Posterior vena cava (tissue), 2 donors: ENCODE measurements at regions not wholly inside any gene's neighbourhood (a gene's known extent, or its start where the extent isn't known, plus 50 kb on each side); places are given as distances from the start of the nearest gene placed in this dataset.
A peak's percentile ranks its signal among the peaks of the same experiment; 100 is the strongest.

Experiments used
- DNase-seq: peaks from one replicate; pipeline ENCODE4 v3.0.0-alpha.2; 2020; ENCODE audit warnings: low spot score
- intact Hi-C, 2 donors: fragments of 100-400 bp; cut with DNase I; formaldehyde crosslinking; loops; one replicate each; pipeline versions ENCODE4 v1.14.1 to v1.14.2; 2022 to 2023
- donor health status: DM: yes; HTN: yes; CAD: no.
- donor health status: DM: yes; HTN: yes; CAD: no.

DNA sequence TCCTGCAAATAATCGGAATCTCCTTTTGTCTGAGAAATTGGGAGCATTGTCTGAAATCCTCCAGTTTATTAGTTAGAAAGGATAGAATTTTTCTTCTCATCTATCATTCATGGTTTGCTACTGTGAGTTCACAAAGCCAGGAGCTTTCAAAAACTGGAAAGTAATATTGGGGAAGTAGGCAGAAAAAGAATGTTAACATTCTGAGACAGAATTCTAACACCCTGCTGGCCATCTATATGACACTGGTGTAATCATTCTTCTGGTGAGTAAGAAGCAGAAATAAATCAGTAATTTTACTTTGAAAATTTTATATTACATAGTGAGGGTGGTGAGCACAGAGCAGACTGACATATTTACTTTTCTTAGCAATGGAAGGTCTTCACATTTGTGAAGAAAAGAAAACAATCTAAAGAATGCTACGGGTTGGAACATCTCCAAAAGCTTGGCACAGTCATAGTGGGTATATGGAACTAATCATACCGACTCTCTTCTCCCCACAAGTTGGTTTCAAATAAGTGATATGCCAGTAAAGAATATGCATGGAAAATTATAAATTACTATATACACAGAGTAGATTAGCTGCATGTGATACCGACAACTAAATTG is 344.9 kb downstream of the LPIN1 start:
- intact Hi-C loops: no loop called here
- DNase-seq: no peak

DNA sequence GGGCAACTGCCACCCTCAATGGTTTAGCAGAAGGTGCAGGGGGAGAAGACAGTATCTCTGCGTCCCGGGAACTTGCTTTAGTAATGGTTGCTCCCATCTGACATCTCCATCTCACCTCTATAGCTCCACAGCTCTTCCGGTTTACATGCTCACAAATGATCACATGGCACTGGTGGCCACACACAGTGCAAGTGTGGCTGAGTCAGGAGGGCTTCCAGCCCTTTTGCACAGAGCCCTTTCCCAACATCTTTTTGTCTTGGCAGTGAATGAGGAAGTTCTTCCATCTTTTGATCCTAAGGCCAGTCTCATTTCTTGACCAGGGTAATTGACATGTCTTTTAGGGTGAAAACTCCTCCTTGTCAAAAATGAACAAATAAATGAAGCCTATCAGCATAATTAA is 347.7 kb downstream of the LPIN1 start:
- intact Hi-C loops: no loop called here
- no peak for DNase-seq

DNA sequence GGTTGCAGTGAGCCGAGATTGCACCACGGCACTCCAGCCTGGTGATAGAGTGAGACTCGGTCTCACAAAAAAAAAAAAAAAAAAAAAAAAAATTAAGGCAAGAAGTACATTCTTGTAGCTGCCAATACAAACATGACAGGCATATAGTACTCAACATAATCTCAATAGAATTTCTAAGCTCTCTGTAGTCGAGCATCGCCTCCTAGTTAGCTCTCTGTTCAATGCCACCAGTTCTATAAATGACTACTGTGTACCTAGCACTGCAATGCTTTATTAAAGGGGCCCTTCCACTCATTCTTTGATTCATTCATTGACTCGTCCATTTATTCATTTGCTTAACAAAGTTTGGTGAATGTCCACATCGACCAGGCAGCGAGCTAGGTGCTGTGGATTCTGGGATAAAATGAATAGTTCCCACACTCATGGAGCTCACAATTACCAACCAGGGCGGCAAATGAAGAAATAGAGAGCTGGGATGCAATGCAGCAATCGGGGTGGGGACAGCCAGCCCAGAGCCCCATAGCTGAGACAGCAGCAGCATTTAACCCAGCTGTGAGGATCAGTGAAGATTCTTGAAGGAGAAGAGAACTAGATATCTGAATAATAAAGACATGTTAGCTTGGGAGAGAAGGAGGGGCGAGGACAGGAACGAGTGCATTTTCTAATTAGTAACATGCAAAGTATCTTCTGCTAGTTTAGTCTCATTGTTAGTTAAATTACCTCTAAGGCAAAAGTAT is 349.8 kb downstream of the LPIN1 start:
- intact Hi-C loops: no loop called here
- no peak for DNase-seq

DNA sequence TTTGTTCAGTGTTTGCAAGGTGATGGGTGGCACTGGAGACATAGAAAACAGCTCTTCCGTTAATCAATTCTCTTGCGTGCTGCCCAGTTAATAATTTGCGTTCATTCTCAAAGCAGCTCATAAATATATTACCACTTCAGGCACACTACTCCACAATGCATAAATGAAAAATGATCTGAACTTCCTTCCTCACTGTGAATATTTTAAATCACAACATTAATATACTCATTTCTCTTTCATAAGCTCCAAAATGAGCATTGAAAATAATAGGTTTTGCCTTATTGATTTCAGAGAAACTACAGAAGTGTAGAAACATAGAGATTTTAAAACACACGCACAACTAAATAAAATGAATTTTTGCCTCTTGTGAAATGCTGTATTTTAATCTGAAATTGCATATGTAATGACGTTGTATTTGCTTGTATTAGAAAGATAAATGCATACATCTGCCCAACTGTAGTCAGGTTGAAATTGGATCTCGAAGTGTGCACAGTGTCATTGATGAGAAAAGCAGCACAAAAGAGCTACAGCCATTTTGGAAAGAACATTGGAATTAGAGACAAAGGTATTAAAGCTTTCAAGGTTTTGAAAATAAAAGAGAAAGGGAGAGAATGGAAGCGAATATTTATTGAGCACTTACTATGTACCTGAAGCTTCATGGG is 350.5 kb downstream of the LPIN1 start:
- intact Hi-C loops: no loop called here
- no peak for DNase-seq

DNA sequence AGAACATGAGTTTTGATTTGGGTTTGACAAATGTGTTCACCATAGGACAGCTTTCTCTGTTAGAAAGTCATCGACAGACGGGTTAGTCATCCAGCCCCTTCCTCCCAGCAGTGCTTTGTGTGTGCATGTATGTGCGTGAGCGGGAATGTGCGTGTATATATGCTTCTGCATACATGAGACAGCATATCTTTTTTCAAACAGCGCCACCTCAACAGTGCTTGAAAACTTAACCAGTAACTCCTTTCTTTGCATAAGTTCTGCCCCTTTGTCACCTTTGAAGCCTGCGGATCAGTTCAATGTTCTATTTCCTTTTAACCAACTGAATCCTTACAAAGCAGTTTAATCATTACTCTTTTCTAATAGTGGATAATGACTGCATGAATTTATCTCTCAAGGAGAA is 351.4 kb downstream of the LPIN1 start:
- intact Hi-C loops: no loop called here
- no peak for DNase-seq

DNA sequence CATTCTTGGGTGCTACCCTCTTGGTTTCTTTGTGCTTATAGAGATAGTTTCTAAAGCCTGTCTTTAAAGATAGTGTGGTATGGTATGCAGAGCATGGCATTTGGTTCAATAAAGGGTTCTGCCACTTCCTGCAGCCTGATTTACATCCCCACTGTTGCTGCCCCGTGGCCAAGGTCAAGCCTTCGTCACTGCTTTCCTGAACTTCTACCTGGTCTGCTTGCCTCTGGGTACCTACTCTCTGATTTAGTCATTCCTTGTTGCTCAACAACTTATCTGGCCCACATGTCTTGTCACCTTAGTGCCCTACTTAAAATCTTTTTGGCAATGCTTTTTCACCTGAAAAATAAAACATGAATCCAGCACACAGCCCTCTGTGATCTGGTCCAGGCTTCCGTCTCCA is 352.9 kb downstream of the LPIN1 start:
- DNase-seq: no peak
- intact Hi-C loops: no loop called here

DNA sequence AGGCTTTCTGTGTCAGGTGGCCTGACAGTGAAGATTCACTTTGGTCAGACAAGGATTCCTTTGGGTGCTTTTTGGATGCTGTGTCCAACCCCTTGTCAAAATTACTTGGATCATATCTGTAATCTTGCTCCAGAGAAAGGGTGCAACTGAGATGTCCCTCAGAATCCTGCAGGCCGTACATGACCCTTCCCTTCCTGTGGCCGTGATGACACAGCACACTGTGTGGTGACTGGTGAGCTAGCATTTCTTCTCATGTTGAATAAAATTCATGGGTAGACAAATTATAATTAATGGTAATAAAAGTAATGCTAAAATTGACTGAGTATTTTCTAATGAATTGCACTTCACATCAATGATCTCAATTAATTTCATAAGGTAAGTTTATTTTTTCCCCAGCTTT is 356.2 kb downstream of the LPIN1 start:
- intact Hi-C loops: no loop called here
- no peak for DNase-seq

DNA sequence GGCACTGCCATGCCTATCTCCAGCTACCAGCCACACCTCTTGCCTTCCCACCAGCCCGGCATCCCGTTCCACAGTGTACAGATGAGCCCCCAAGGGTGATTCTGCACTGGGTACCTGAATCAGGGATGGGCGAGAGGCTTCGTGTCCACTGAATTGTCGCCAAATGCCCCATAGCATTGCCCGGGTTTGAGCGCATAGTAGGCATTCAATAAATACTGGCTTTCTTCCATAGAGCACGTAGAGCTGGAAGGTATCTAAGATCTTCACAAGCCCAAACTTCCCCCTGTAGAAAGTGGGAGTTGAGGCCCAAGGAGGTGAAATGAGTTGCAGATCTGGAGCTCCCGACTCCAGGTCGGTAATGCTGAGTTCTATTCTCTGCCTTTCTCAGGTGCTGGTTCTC is 358.7 kb downstream of the LPIN1 start:
- intact Hi-C loops: no loop called here
- no peak for DNase-seq

DNA sequence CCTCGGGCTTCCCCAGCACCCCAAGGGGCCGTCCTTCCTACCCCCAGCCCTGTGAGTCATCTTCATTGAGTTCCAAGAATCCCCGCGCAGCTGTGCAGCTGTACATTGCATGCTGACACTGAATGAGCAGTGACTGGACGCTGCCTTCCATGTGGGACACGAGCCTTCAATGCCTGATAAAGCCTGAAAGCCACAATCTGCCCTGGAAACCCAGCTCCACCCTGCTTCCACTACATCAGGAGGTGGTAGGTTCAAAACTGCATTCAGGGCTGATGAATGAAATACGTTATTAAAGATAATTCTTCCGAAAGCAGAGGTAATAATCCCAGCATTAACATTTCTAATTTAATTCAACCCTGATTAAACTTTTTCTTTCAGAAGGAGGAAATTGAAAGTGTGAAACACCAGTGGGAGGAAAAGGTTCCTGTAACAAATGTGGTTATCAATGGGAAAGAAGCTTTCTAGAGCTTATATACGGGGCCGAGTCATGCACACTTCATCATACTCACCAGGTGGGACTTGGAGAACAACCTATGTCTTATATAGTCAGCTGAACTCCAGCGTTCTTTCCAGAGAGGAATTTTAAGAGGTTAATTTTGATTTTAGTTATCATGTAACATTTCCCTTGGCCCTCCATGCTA is 360.1 kb downstream of the LPIN1 start:
- peak; percentile 85 for DNase-seq

DNA sequence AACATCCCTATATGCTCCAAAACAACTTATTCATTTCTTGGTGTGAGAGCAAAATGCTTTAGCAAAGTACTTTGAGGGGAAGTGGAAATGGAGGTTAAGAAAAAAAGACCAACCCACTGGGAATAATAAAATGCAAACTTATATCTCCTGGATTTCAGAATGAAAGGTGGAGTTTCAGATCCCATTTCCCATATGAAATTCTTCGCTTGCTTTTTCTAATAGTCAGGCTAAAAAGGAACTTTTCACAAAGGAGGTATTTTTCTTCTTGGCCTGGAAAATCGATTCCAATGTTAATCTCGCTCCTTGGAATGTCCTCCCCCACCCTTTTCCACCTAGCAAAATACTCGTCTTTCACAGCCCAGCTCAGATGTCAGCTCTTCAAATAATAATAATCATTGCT is 360.9 kb downstream of the LPIN1 start:
- intact Hi-C loops: no loop called here

More for the DNA sequence above, 360.1 kb downstream of the LPIN1 start:
- intact Hi-C loops: no loop called here

DNA sequence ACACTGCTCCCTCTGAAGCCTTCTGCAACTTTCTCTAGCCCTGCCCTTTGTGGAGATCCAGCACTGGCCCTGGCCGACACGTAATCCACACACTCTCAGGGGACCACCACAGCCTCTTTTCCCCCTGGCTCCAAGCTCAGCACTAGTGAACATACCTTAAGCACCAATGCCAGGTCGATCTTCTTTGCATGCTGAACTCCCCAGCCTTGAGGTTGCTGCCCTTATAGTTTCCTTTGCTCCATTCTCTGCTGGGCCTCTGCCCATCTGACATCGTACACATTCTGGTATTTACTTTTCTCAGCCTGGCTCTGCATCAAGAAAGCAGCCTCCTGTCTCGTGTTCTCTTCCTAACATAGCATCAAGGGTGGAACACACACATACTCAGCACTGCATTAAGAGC is 361.5 kb downstream of the LPIN1 start:
- intact Hi-C loops: no loop called here
- no peak for DNase-seq

More for the DNA sequence above, 360.9 kb downstream of the LPIN1 start:
- no peak for DNase-seq

DNA sequence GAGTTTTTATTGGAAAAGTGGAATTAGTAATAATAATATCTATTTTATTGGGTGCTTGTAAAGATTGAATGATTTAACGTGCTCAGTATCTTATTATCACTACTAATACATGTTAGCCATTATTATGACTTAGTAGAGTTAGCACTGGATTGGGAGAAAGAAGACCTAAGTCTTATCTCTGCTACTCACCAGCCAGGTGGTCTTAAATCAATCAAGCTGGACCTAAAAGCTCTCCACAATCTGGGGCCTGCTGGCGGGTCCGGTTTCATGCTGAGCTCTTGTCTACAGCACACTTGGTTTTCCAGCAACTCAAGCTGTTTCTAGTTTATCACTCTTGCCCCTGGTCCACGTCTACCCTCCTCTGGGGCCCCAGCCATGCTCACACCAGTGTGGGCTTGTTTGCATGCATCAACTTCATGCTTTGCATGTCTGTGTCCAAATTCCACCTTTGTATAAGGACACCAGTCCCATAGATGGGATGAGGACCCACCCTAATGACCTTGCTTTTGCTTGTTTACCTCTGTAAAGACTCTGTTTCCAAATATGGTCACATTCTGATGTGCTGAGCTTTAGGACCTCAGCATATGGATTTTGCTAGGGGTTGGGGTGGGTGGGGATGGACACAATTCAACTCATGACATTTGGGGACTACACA is 363.1 kb downstream of the LPIN1 start:
- intact Hi-C loops: no loop called here
- no peak for DNase-seq

DNA sequence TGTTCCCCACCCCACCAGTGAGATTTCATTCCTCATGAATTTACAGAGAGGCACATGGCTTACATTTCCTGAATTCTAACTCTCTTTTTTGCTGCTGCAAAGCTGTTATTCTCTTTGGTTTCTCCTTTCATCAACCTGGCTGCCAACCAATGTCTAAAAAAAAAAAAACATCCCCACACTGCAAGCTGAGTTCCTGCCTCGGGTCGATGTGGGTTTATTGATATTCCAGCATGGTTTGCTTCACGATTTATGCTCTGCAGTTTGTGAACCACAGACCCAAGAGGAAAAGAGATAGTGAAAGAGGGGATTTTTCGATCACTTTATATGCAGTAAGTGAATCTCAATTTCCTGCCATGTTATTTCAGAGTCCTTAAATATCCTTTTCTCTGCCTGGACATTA is 363.6 kb downstream of the LPIN1 start:
- DNase-seq: no peak
- intact Hi-C loops: no loop called here

DNA sequence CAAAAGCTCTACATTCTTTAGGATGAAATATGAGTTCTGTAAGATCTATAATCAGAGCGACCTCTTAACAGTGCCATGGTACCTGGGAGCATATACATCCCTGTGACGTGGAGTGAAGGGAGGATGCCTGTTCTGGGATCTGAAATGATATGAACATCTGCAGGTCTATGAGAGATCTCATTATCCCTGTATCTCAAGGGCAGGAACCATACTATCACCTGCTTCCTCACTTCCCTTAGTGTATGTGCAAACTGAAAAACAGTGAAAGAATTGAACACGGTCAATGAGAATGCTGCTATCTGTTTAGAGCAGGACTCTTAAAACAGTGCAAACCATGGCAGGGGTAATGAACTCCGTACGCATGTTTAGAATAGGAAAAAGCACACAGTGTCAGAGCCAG is 364.0 kb downstream of the LPIN1 start:
- intact Hi-C loops: no loop called here

DNA sequence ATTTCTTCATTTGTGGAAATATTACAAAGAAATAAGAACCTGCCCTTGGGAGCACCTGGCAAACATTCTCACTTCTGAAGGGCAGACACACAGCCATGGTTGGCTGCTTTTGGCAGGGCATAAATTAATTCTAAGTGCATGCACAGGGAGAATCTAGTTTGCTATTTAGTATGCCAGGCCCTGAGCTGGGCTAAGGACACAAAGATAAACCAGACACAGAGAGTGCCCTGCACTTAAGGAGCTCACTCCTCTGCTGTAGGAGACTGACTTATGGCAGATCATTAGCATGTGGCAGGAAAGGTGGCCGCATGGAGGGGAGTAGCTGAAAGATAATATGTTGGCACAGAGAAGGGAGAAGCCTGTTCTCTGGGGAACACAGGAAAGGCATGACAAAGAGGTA is 367.0 kb downstream of the LPIN1 start:
- no peak for DNase-seq
- intact Hi-C loops: no loop called here

More for the DNA sequence above, 364.0 kb downstream of the LPIN1 start:
- no peak for DNase-seq

DNA sequence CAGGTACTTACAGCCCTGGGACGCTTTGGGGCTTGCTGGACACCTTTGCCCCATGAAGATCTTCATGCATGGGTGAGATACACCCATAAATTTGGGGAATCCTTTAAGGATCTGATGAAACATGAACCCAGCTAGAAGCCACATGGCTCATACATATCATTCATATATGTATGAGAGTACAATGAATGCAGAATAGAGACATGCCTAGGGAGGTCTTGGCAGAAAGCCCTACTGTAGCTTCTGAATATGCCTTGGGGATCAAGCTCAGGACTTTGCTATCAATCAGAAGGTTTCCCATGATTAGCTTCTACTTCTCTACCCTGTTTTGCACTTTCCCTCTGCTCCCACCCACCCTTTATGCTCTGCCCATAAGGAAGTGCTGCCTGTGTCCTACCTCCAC is 368.4 kb downstream of the LPIN1 start:
- intact Hi-C loops: no loop called here
- DNase-seq: no peak

DNA sequence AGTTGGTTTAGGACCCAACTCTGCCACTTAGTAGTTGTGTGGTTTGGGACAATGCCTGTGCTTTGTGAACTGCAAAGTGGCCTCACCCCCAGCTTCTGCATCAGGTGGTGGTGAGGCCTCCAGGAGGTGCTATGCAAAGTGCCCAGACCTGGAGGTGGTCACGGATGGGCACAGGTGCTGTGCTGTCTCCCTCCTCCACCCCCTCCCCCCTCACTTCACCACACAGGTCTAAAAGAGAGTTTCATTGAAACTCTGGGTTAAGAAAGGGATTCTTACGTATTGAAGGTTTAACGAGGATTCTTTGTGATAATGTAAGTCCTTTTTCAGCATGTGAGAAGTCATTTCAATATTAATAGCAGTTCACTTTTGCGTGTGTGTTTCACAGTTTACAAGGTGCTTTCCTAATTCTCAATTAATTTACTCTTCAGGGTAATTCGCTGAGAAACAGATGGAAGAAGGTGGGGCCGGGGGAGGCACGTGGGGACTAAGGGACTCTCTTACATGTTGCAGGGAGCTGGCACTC is 369.9 kb downstream of the LPIN1 start:
- no peak for DNase-seq
- intact Hi-C loops: no loop called here

DNA sequence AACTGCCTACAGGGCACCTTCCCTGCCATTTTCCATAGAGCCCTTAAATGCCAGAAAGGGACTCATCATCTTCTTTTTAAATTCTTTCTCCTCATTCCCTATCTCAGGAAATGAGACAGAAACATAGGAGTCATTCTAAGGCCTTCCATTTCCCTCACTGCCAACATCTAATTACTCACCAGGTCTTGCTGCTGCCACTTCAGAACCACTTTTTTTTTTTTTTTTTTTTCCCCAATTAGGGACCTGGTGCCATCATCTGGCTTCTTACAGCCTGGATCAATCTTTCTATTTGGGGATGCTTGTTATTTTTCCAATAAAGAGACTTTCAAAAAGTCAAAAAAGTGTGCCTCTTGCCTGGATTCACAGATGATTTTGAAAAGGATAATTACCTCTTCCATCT is 373.4 kb downstream of the LPIN1 start:
- DNase-seq: no peak
- intact Hi-C loops: no loop called here

DNA sequence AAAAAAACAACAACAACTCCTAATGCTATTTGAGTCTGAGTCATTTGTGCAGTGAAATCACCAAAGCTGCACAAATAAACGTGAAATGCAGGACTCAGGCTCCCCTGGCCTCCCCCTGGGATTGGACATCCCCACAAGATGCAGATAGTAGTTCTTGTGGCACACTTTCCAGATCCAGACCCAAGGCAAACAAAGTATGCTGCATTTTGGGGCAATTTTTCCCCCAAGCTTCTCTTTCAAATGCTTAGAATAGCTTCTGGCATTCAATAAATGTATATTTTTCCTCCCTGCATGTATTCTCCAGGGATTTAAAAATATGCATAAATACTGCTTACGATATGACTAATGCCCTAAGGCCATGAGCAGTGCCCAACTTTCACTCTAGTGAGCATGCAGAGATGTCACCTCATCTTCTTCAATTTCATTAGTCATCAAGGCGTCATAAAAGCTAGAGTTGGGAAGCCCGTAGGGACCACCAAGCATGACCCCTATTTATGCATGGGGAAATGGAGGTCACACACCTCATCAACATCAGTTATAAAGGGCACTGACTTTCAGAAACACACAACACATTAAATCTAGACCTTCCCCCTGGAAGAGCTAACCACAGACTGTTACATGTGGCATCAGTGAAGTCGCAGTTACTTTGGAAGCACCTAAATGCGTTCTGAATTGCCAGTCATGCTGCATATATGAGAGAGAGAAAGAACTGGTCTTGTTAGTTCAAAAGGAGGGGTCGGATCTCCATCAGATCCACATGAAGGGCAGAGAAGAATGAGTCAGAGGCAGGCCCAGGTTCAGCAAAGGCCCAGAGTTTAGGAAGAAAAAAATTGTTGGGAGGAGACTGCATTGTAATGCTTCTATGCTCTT is 374.1 kb downstream of the LPIN1 start:
- no peak for DNase-seq
- intact Hi-C loops: no loop called here
